B cell (primary cell): ENCODE measurements at regions not wholly inside any gene's neighbourhood (a gene's known extent, or its start where the extent isn't known, plus 50 kb on each side); places are given as distances from the start of the nearest gene placed in this dataset.
A peak's percentile ranks its signal among the peaks of the same experiment; 100 is the strongest.

Experiments used
- ATAC-seq: fragments of 200-7000 bp; cut with Tn5 transposase; one replicate; pipeline ENCODE4 v1.10.0; 2021; ENCODE audit warnings: low read depth, mild to moderate bottlenecking, moderate number of reproducible peaks, moderate library complexity
- CTCF ChIA-PET: fragments of 350-600 bp; sonication (Branson Sonifier 250); formaldehyde crosslinking; loops from one replicate; lab custom pipeline; 2021; ENCODE audit warnings: antibody characterized with exemption, inconsistent platforms; lab: Charles Lee
- POLR2A ChIA-PET: fragments of 350-600 bp; sonication (Branson Sonifier 250); formaldehyde crosslinking; loops from one replicate; lab custom pipeline; 2021; ENCODE audit warnings: antibody characterized with exemption; lab: Charles Lee
- DNase-seq: peaks from one replicate; pipeline ENCODE4 v3.0.0; 2013
- H2AFZ ChIP-seq: 2 replicates; pipeline ENCODE4 v1.6.1; 2012; ENCODE audit warnings: mild to moderate bottlenecking, low read depth, low read length; ENCODE audit not compliant: insufficient read depth, poor library complexity, severe bottlenecking
- H3K27ac ChIP-seq, 2 donors: 1 replicate in 1 of 2; 2 replicates in 1 of 2; pipeline ENCODE4 v1.5.1; 2012 to 2013; ENCODE audit warnings: low read length in 2 of 2, mild to moderate bottlenecking in 2 of 2, moderate library complexity in 1 of 2
- H3K27me3 ChIP-seq, 4 experiments: fragments of 200-600 bp in 1 of 4; sonication (generic) in 1 of 4; replicated peaks in 1 of 4; 1 replicate in 2 of 4; 2 replicates in 2 of 4; pipeline versions ENCODE4 v1.6.1 to v1.7.0; 2013 to 2016; ENCODE audit warnings: low read length in 3 of 4, mild to moderate bottlenecking in 2 of 4, mixed read lengths in 1 of 4, moderate library complexity in 1 of 4; ENCODE audit not compliant: insufficient read depth in 4 of 4, control insufficient read depth in 3 of 4; ENCODE audit errors: control extremely low read depth in 1 of 4
- H3K36me3 ChIP-seq, 2 experiments: replicated peaks in 1 of 2; 1 replicate in 1 of 2; 2 replicates in 1 of 2; pipeline versions ENCODE4 v1.6.1 to v1.7.1; 2013; ENCODE audit warnings: low read length in 1 of 2; ENCODE audit not compliant: insufficient read depth in 2 of 2, control insufficient read depth in 1 of 2; ENCODE audit errors: control extremely low read depth in 1 of 2, extremely low read depth in 1 of 2
- H3K4me1 ChIP-seq, 2 donors: fragments of 200-600 bp in 1 of 2; sonication (generic) in 1 of 2; 1 replicate in 1 of 2; 2 replicates in 1 of 2; pipeline versions ENCODE4 v1.5.1 to v1.6.1; 2013 to 2017; ENCODE audit warnings: low read length in 2 of 2; ENCODE audit not compliant: control insufficient read depth in 2 of 2, insufficient read depth in 2 of 2
- H3K4me2 ChIP-seq: replicated peaks from 2 replicates; pipeline ENCODE3; 2012; ENCODE audit warnings: mild to moderate bottlenecking, low read depth, low read length; ENCODE audit not compliant: poor library complexity, severe bottlenecking
- H3K4me3 ChIP-seq, 5 experiments: fragments of 200-600 bp in 1 of 5; sonication (generic) in 1 of 5; 1 replicate in 3 of 5; 2 replicates in 2 of 5; pipeline versions ENCODE4 v1.5.1 to v1.7.0; 2011 to 2016; ENCODE audit warnings: low read length in 4 of 5, mild to moderate bottlenecking in 4 of 5, low read depth in 2 of 5, control low read depth in 1 of 5, moderate library complexity in 1 of 5; ENCODE audit not compliant: insufficient read depth in 1 of 5; ENCODE audit errors: control extremely low read depth in 1 of 5, extremely low read depth in 1 of 5
- H3K79me2 ChIP-seq: fragments of 200-600 bp; sonication (generic); one replicate; pipeline ENCODE4 v1.6.0; 2016; ENCODE audit warnings: low read length; ENCODE audit not compliant: control insufficient read depth, insufficient read depth
- H3K9ac ChIP-seq: fragments of 200-600 bp; sonication (generic); 2 replicates; pipeline ENCODE4 v1.6.1; 2017; ENCODE audit warnings: mild to moderate bottlenecking, low read length, moderate library complexity
- H3K9me3 ChIP-seq, 3 donors: one replicate each; pipeline versions ENCODE4 v1.6.1 to v1.7.1; 2013; ENCODE audit warnings: low read length in 2 of 3; ENCODE audit not compliant: control insufficient read depth in 2 of 3, insufficient read depth in 1 of 3; ENCODE audit errors: control extremely low read depth in 1 of 3
- H4K20me1 ChIP-seq: 2 replicates; pipeline ENCODE4 v1.6.0; 2012; ENCODE audit warnings: mild to moderate bottlenecking, low read length; ENCODE audit not compliant: insufficient read depth, control insufficient read depth, poor library complexity, severe bottlenecking
- H3K27ac Mint-ChIP-seq: one replicate; pipeline ENCODE4 v1.8.0; 2021; ENCODE audit warnings: mixed read lengths
- H3K27me3 Mint-ChIP-seq: one replicate; pipeline ENCODE4 v1.8.0; 2021; ENCODE audit warnings: mixed read lengths
- H3K4me1 Mint-ChIP-seq: one replicate; pipeline ENCODE4 v1.8.0; 2021; ENCODE audit warnings: mixed read lengths
- H3K4me3 Mint-ChIP-seq: one replicate; pipeline ENCODE4 v1.8.0; 2021; ENCODE audit warnings: mixed read lengths
- H3K9me3 Mint-ChIP-seq: one replicate; pipeline ENCODE4 v1.8.0; 2022; ENCODE audit warnings: mixed read lengths; ENCODE audit not compliant: insufficient read depth
- CTCF ChIP-seq: fragments of 200-600 bp; IDR thresholded peaks from one replicate; pipeline ENCODE4 v1.8.0; 2022; ENCODE audit warnings: antibody characterized with exemption, mild to moderate bottlenecking
- EZH2 ChIP-seq: IDR thresholded peaks from 2 replicates; pipeline ENCODE4 v1.6.1; 2012; ENCODE audit warnings: borderline replicate concordance, low read depth, mild to moderate bottlenecking, moderate library complexity, low read length; ENCODE audit not compliant: insufficient read depth, poor library complexity, severe bottlenecking
- WGBS: methylation state at CpG from one replicate; pipeline ENCODE4 v1.1.5; 2013; ENCODE audit warnings: missing lambda C conversion rate; ENCODE audit not compliant: insufficient coverage; 5-methylcytosine and 5-hydroxymethylcytosine counted together
- intact Hi-C: fragments of 100-400 bp; cut with micrococcal nuclease; formaldehyde crosslinking; loops from one replicate; pipeline ENCODE4 v1.10.0; 2022

- DNase-seq (peak; percentile 2), ATAC-seq (no peak)
- no peaks in the 10 kb centered on the region for H3K4me1 ChIP-seq
- no peak for TF ChIP-seq CTCF
- TF ChIP-seq EZH2, result no peak
- H3K9me3 ChIP-seq, result no peaks in the 10 kb centered on the region
- no peaks in the 10 kb centered on the region for H3K79me2 ChIP-seq
- H3K36me3 ChIP-seq, result no peaks in the 10 kb centered on the region
- Mint-ChIP-seq H3K4me1 (peaks cover 11% of the 10 kb centered on the region), H3K27ac (peak overlapping the region; percentile 33), H3K4me3 (no peak overlapping the region), H3K27me3 (no peaks in the 10 kb centered on the region), H3K9me3 (no peaks in the 10 kb centered on the region)
- H3K27me3 ChIP-seq, result no peaks in the 10 kb centered on the region
- no peak overlapping the region for H3K4me3 ChIP-seq
- H3K27ac ChIP-seq, result no peak overlapping the region
- ChIA-PET CTCF (interaction anchor here (0.7 to 8.5 kb wide), 3 partner anchors 16 to 750 kb away, joined by 3 to 124 read pairs (median 11); no protein-coding TSS in a partner anchor), POLR2A (no interaction called here)
- H3K4me2 ChIP-seq, result no peak overlapping the region
- H3K9ac ChIP-seq, result no peak overlapping the region
- H4K20me1 ChIP-seq, result no peaks in the 10 kb centered on the region
- H2AFZ ChIP-seq, result no peak overlapping the region
- intact Hi-C loops, result no loop called here
Measured at GRCh38 chr12:47413806-47414205, 292.0 kb downstream of the RPAP3 start.

GRCh38 chr12:47412601-47413236, 293.1 kb downstream of the RPAP3 start:
- intact Hi-C loops, result no loop called here
- ATAC-seq, result no peak
- ChIA-PET CTCF (interaction anchor here (0.7 to 8.5 kb wide), 7 partner anchors 15 to 749 kb away, joined by 3 to 124 read pairs (median 4); partner anchors contain the start of gene AMIGO2), POLR2A (interaction anchor here (0.6 kb wide), 1 partner anchor 250 kb away, joined by 3 read pairs; no protein-coding TSS in a partner anchor)
- 100% methylated on average over 1 of the region's 3 CpGs for WGBS
- Histone ChIP-seq H3K4me2 (no peak overlapping the region), H2AFZ (no peak overlapping the region), H3K27ac (no peak overlapping the region), H3K4me3 (no peak overlapping the region), H3K79me2 (no peaks in the 10 kb centered on the region), H3K9ac (no peak overlapping the region), H3K9me3 (no peaks in the 10 kb centered on the region), H4K20me1 (no peaks in the 10 kb centered on the region), H3K27me3 (no peaks in the 10 kb centered on the region), H3K36me3 (no peaks in the 10 kb centered on the region), H3K4me1 (peaks cover 10% of the 10 kb centered on the region in 2 donors)
- H3K27me3 Mint-ChIP-seq, result no peaks in the 10 kb centered on the region
- H3K4me1 Mint-ChIP-seq, result peaks cover 21% of the 10 kb centered on the region
- H3K9me3 Mint-ChIP-seq, result no peaks in the 10 kb centered on the region
- no peak overlapping the region for H3K4me3 Mint-ChIP-seq
- no peak overlapping the region for H3K27ac Mint-ChIP-seq
- no peak for TF ChIP-seq EZH2
- no peak for TF ChIP-seq CTCF
- no peak for DNase-seq
